MM.1S (cell line): ENCODE measurements at regions not wholly inside any gene's neighbourhood (a gene's known extent, or its start where the extent isn't known, plus 50 kb on each side); places are given as distances from the start of the nearest gene placed in this dataset.

Experiments
- DNase-seq: peaks from one replicate; pipeline ENCODE4 v3.0.0-alpha.2; 2015
- H2AFZ ChIP-seq: fragments of 300-600 bp; sonication (generic); 2 replicates; pipeline ENCODE4 v1.6.0; 2016; ENCODE audit warnings: antibody characterized with exemption, low read length
- H3F3A ChIP-seq: fragments of 300-600 bp; sonication (generic); 2 replicates; pipeline ENCODE4 v1.6.1; 2016; ENCODE audit warnings: mild to moderate bottlenecking, antibody characterized with exemption, low read length, moderate library complexity, mixed read lengths; ENCODE audit not compliant: insufficient read depth
- H3K27ac ChIP-seq: fragments of 300-600 bp; sonication (generic); 2 replicates; pipeline ENCODE4 v1.5.1; 2016; ENCODE audit warnings: mild to moderate bottlenecking, low read length
- H3K27me3 ChIP-seq: fragments of 300-600 bp; sonication (generic); replicated peaks from 2 replicates; pipeline ENCODE4 v1.6.0; 2016; ENCODE audit warnings: low read length; ENCODE audit not compliant: insufficient read depth
- H3K36me3 ChIP-seq: fragments of 300-600 bp; sonication (generic); replicated peaks from 2 replicates; pipeline ENCODE4 v1.6.1; 2016; ENCODE audit warnings: mild to moderate bottlenecking, low read length, mixed read lengths; ENCODE audit not compliant: insufficient read depth
- H3K4me1 ChIP-seq: fragments of 300-600 bp; sonication (generic); 2 replicates; pipeline ENCODE4 v1.6.1; 2016; ENCODE audit warnings: low read length, mixed read lengths
- H3K4me2 ChIP-seq: fragments of 300-600 bp; sonication (generic); 2 replicates; pipeline ENCODE4 v1.6.0; 2016; ENCODE audit warnings: low read depth, low read length
- H3K4me3 ChIP-seq: fragments of 300-600 bp; sonication (generic); 2 replicates; pipeline ENCODE4 v1.5.1; 2016; ENCODE audit warnings: low read length, mixed read lengths
- H3K79me2 ChIP-seq: fragments of 300-600 bp; sonication (generic); 2 replicates; pipeline ENCODE4 v1.6.1; 2016; ENCODE audit warnings: mixed run types, low read length, mixed read lengths
- H3K9ac ChIP-seq: fragments of 300-600 bp; sonication (generic); 2 replicates; pipeline ENCODE4 v1.6.1; 2016; ENCODE audit warnings: low read length, mixed read lengths
- H3K9me2 ChIP-seq: fragments of 300-600 bp; sonication (generic); replicated peaks from 2 replicates; pipeline ENCODE4 v1.6.1; 2016; ENCODE audit warnings: mild to moderate bottlenecking, low read length, mixed read lengths; ENCODE audit not compliant: insufficient read depth
- H3K9me3 ChIP-seq: fragments of 300-600 bp; sonication (generic); replicated peaks from 2 replicates; pipeline ENCODE4 v1.6.1; 2016; ENCODE audit warnings: mild to moderate bottlenecking, low read length, mixed read lengths; ENCODE audit not compliant: insufficient read depth
- H4K20me1 ChIP-seq: fragments of 300-600 bp; sonication (generic); 2 replicates; pipeline ENCODE4 v1.6.1; 2016; ENCODE audit warnings: mild to moderate bottlenecking, low read length, moderate library complexity, mixed read lengths; ENCODE audit not compliant: insufficient read depth
- EZH2 ChIP-seq: fragments of 300-600 bp; sonication (generic); optimal IDR thresholded peaks from 2 replicates; pipeline ENCODE3; 2017; ENCODE audit warnings: low read depth, mild to moderate bottlenecking, antibody characterized with exemption, low read length, mixed read lengths
- EZH2phosphoT487 ChIP-seq: fragments of 300-600 bp; sonication (generic); IDR thresholded peaks from 2 replicates; pipeline ENCODE4 v1.6.1; 2018; ENCODE audit warnings: antibody characterized with exemption, low read length
- TF ChIP-seq, protein P1 (sequence below): fragments of 300-600 bp; sonication (generic); IDR thresholded peaks from 2 replicates; pipeline ENCODE4 v1.5.1; 2016; ENCODE audit warnings: antibody characterized with exemption, low read length, mixed read lengths

DNA sequence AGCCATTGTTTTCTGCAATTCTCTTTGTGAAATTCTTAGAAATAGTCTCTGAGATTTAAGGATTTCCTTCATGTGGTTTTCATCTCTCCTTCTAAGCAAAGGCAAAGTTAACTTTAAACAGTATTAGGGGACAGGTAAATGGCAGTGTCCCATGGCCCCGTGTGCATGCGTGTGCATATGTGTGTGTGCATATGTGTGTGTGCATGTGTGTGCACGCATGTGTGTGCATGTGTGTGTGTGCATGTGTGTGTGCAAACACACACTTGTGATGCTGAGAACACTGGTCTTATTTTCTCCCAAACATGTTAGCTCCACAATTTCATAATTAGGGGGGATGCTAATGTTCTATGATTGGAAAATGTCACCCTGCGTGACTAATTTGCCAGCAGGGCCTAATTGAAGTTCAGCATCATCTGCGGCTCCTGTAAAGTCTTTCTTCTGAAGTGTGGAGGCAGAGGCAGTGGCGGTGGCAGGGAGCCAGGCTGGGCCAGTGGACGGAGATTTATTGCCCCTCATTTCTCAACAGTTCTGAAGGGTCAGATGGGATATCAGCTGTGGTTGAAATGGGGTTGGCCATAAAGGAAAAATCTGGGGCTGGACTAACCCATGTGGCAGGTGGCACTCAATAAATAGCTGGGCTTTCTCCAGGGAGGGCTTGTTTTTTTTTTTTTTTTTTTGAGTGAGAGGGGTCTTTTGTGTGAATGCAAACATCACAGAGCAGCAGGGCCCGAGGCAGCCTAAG, 289.3 kb upstream of the PODXL start:
- H3K4me1 ChIP-seq = no peaks in the 10 kb centered on the region
- H3K4me3 ChIP-seq = no peak overlapping the region
- no peaks in the 10 kb centered on the region for H3K79me2 ChIP-seq
- no peaks in the 10 kb centered on the region for H4K20me1 ChIP-seq
- H3K36me3 ChIP-seq = no peaks in the 10 kb centered on the region
- H3K9ac ChIP-seq = no peak overlapping the region
- H3K9me3 ChIP-seq = no peaks in the 10 kb centered on the region
- DNase-seq = no peak
- TF ChIP-seq, protein P1, sequence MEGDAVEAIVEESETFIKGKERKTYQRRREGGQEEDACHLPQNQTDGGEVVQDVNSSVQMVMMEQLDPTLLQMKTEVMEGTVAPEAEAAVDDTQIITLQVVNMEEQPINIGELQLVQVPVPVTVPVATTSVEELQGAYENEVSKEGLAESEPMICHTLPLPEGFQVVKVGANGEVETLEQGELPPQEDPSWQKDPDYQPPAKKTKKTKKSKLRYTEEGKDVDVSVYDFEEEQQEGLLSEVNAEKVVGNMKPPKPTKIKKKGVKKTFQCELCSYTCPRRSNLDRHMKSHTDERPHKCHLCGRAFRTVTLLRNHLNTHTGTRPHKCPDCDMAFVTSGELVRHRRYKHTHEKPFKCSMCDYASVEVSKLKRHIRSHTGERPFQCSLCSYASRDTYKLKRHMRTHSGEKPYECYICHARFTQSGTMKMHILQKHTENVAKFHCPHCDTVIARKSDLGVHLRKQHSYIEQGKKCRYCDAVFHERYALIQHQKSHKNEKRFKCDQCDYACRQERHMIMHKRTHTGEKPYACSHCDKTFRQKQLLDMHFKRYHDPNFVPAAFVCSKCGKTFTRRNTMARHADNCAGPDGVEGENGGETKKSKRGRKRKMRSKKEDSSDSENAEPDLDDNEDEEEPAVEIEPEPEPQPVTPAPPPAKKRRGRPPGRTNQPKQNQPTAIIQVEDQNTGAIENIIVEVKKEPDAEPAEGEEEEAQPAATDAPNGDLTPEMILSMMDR = no peak
- TF ChIP-seq EZH2phosphoT487 (no peak), EZH2 (no peak)
- no peaks in the 10 kb centered on the region for H3F3A ChIP-seq
- H3K27me3 ChIP-seq = no peaks in the 10 kb centered on the region
- H2AFZ ChIP-seq = no peak overlapping the region
- no peak overlapping the region for H3K4me2 ChIP-seq
- no peak overlapping the region for H3K27ac ChIP-seq
- no peaks in the 10 kb centered on the region for H3K9me2 ChIP-seq

DNA sequence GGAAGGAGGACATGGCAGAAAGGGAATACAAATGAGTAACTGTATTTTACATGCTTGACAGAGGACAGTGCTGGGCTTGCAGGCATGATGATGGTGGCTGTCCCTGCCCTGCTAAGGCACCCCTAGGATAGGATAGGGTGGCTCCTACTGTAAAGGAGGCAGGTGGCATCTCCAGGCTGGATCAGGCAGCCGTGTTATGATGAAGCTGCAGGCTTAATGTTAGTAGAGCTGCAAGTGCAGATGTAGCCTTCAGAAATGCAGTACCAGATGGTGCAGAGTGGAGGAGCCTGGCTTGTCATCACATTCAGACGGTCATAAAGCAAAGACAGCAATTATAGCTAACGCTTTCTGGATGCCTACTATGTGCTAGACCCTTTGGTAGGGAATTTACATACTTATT, 287.9 kb upstream of the PODXL start:
- Histone ChIP-seq H3K27me3 (no peaks in the 10 kb centered on the region), H3K9me3 (no peaks in the 10 kb centered on the region), H3K9me2 (no peaks in the 10 kb centered on the region), H3K4me1 (no peaks in the 10 kb centered on the region), H3K36me3 (no peaks in the 10 kb centered on the region), H2AFZ (no peak overlapping the region), H4K20me1 (no peaks in the 10 kb centered on the region), H3K4me3 (no peak overlapping the region), H3K79me2 (no peaks in the 10 kb centered on the region), H3F3A (no peaks in the 10 kb centered on the region), H3K4me2 (no peak overlapping the region), H3K9ac (no peak overlapping the region), H3K27ac (no peak overlapping the region)
- no peak for TF ChIP-seq EZH2
- TF ChIP-seq, protein P1 = no peak
- no peak for TF ChIP-seq EZH2phosphoT487
- no peak for DNase-seq

DNA sequence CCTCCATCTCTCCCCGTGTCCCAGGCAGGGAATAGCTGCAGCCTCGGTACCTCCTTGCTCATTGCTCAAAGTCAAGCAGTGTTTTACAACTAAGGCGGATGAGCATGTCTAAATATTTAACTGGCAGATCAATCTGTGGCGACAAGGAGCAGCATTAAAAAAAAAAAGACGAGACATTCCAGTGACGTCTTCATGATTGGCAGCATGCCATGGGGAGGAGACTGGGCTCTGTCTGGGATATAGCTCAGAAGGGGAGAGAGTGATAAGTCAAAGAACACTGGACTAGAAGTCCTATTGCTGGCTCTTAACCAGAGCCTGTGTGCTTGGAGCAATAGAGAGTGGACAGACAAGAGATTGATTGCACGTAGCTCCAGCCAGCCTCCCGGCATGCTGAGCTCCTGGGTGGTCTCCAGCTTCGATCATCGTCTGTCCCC, 287.5 kb upstream of the PODXL start:
- H3K9me2 ChIP-seq = no peaks in the 10 kb centered on the region
- TF ChIP-seq, protein P1 = no peak
- no peak for TF ChIP-seq EZH2phosphoT487
- no peak for TF ChIP-seq EZH2
- no peak overlapping the region for H3K9ac ChIP-seq
- H3F3A ChIP-seq = no peaks in the 10 kb centered on the region
- H3K4me1 ChIP-seq = no peaks in the 10 kb centered on the region
- H3K4me2 ChIP-seq = no peak overlapping the region
- no peak for DNase-seq
- H3K27me3 ChIP-seq = no peaks in the 10 kb centered on the region
- no peaks in the 10 kb centered on the region for H3K79me2 ChIP-seq
- no peaks in the 10 kb centered on the region for H4K20me1 ChIP-seq
- no peak overlapping the region for H3K27ac ChIP-seq
- H3K4me3 ChIP-seq = no peak overlapping the region
- no peaks in the 10 kb centered on the region for H3K36me3 ChIP-seq
- no peaks in the 10 kb centered on the region for H3K9me3 ChIP-seq
- no peak overlapping the region for H2AFZ ChIP-seq
